ENCODE measurements at regions not wholly inside any gene's neighbourhood (a gene's known extent, or its start where the extent isn't known, plus 50 kb on each side); places are given as distances from the start of the nearest gene placed in this dataset.
"Not testable (repeated sequence)": the region's sequence is repeated elsewhere in the genome, so short reads cannot be mapped to it uniquely, and the experiment has no call there.

- peak; percentile 22 to 33 for DNase-seq
Measured at GRCh38 chr12:4153343-4153892, 120.1 kb upstream of the CCND2 start.

- DNase-seq, result no peak
Measured at GRCh38 chr12:4152145-4152795, 121.3 kb upstream of the CCND2 start.

GRCh38 chr12:4151362-4152121 lies 122.0 kb upstream of the CCND2 start:
- no peak for DNase-seq

GRCh38 chr12:4150355-4150754 lies 123.2 kb upstream of the CCND2 start:
- not testable (repeated sequence) for DNase-seq

GRCh38 chr12:4148418-4149056 lies 125.0 kb upstream of the CCND2 start:
- DNase-seq, result peak; percentile 10 to 24

- DNase-seq, result no peak
Measured at GRCh38 chr12:4147031-4147481, 126.5 kb upstream of the CCND2 start.

- no peak for DNase-seq
Measured at GRCh38 chr12:4145990-4146859, 127.3 kb upstream of the CCND2 start.

GRCh38 chr12:4144676-4145075 lies 128.9 kb upstream of the CCND2 start:
- no peak for DNase-seq

GRCh38 chr12:4143896-4144295 lies 129.7 kb upstream of the CCND2 start:
- DNase-seq, result no peak

- DNase-seq, result no peak
Measured at GRCh38 chr12:4141348-4142270, 132.0 kb upstream of the CCND2 start.

GRCh38 chr12:4140581-4141301 lies 132.8 kb upstream of the CCND2 start:
- no peak for DNase-seq

GRCh38 chr12:4139191-4139590 lies 134.4 kb upstream of the CCND2 start:
- no peak for DNase-seq

- DNase-seq, result not testable (repeated sequence)
Measured at GRCh38 chr12:4138532-4138931, 135.0 kb upstream of the CCND2 start.

GRCh38 chr12:4138051-4138450 lies 135.5 kb upstream of the CCND2 start:
- no peak for DNase-seq

- DNase-seq, result no peak
Measured at GRCh38 chr12:4137441-4137840, 136.1 kb upstream of the CCND2 start.

- DNase-seq, result peak in 1 of 2 experiments; percentile 10
Measured at GRCh38 chr12:4137015-4137414, 136.5 kb upstream of the CCND2 start.

GRCh38 chr12:4135919-4136605 lies 137.5 kb upstream of the CCND2 start:
- peak; percentile 69 to 70 for DNase-seq

- no peak for DNase-seq
Measured at GRCh38 chr12:4134448-4135263, 138.9 kb upstream of the CCND2 start.

Data from Kasumi-1 (cell line).